Stimulated activated CD4-positive, alpha-beta T cell treated with anti-CD3 and anti-CD28 coated beads, Interleukin-15, amount 100 ng/mL, for 1 hour (primary cell): ENCODE measurements at regions not wholly inside any gene's neighbourhood (a gene's known extent, or its start where the extent isn't known, plus 50 kb on each side); places are given as distances from the start of the nearest gene placed in this dataset.

Experiments used
- DNase-seq, 2 donors: peaks; one replicate each; pipeline ENCODE4 v3.0.0-alpha.2; 2020; ENCODE audit warnings: low read depth in 1 of 2, low spot score in 1 of 2

GRCh38 chr5:168227973-168228615, 63.4 kb upstream of the WWC1 start:
- no peak for DNase-seq

- DNase-seq, result no peak
Measured at GRCh38 chr5:168228668-168229067, 62.8 kb upstream of the WWC1 start.

- DNase-seq, result no peak
Measured at GRCh38 chr5:168234133-168234532, 57.3 kb upstream of the WWC1 start.

- no peak for DNase-seq
Measured at GRCh38 chr5:168238463-168238862, 53.0 kb upstream of the WWC1 start.

GRCh38 chr5:168239325-168239724, 52.1 kb upstream of the WWC1 start:
- DNase-seq, result no peak
